GM12874 (cell line): ENCODE measurements at regions not wholly inside any gene's neighbourhood (a gene's known extent, or its start where the extent isn't known, plus 50 kb on each side); places are given as distances from the start of the nearest gene placed in this dataset.

ENCODE experiments used
- CTCF ChIP-seq: IDR thresholded peaks from 2 replicates; pipeline ENCODE4 v1.5.1; 2011; ENCODE audit warnings: low read depth, mild to moderate bottlenecking, control low read depth, low read length, moderate library complexity; ENCODE audit not compliant: insufficient read depth

GRCh38 chr14:85306024-85306423 is 223.9 kb upstream of the FLRT2 start:
- TF ChIP-seq CTCF = no peak

- TF ChIP-seq CTCF = no peak
Measured at GRCh38 chr14:85308531-85309300, 221.2 kb upstream of the FLRT2 start.

- no peak for TF ChIP-seq CTCF
Measured at GRCh38 chr14:85310491-85311272, 219.3 kb upstream of the FLRT2 start.

- TF ChIP-seq CTCF = no peak
Measured at GRCh38 chr14:85313560-85314207, 216.3 kb upstream of the FLRT2 start.

- no peak for TF ChIP-seq CTCF
Measured at GRCh38 chr14:85315290-85315689, 214.7 kb upstream of the FLRT2 start.

- TF ChIP-seq CTCF = no peak
Measured at GRCh38 chr14:85315733-85316290, 214.1 kb upstream of the FLRT2 start.
